Stimulated activated naive CD8-positive, alpha-beta T cell treated with anti-CD3 and anti-CD28 coated beads, Interleukin-15, Interleukin-2, amounts not matched to agents 100 U/mL and 50 U/mL, for 24 hours (primary cell): ENCODE measurements at regions not wholly inside any gene's neighbourhood (a gene's known extent, or its start where the extent isn't known, plus 50 kb on each side); places are given as distances from the start of the nearest gene placed in this dataset.
A peak's percentile ranks its signal among the peaks of the same experiment; 100 is the strongest.

Experiments
- ATAC-seq: fragments of 150-1000 bp; cut with Tn5 transposase; one replicate; pipeline ENCODE4 v1.10.0; 2021
- DNase-seq: peaks from one replicate; pipeline ENCODE4 v3.0.0; 2021

DNA sequence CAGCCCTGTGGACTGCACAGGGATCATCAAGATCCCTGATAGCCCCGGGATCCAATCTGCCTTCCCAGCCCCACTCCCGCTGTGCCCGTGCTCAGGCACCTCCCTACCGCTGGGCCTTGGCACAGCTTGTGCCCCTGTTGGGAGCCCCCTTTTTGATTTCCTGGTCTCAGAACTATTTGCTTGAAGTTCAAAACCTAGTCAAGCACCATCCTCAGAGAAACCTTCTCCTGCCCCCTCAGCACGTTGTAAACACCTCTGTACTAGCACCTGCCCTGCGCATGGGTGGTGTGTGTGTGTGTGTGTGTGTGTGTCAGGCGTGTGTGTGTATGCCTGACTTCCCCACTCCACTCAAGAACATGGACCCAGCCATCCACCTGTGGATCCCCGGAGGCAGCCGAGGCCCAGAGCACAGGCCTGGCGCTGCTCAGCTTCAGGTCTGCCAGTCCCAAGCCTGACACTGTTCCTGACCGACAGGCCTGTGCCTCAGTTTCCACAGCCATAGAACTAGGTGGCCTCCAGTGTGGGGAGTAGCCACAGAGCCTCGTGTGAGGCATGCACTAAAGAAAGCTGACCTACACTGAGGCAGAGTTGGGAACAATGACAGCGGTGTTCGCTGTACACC is 65.5 kb downstream of the ADRA2C start:
- no peak for DNase-seq
- no peak for ATAC-seq

DNA sequence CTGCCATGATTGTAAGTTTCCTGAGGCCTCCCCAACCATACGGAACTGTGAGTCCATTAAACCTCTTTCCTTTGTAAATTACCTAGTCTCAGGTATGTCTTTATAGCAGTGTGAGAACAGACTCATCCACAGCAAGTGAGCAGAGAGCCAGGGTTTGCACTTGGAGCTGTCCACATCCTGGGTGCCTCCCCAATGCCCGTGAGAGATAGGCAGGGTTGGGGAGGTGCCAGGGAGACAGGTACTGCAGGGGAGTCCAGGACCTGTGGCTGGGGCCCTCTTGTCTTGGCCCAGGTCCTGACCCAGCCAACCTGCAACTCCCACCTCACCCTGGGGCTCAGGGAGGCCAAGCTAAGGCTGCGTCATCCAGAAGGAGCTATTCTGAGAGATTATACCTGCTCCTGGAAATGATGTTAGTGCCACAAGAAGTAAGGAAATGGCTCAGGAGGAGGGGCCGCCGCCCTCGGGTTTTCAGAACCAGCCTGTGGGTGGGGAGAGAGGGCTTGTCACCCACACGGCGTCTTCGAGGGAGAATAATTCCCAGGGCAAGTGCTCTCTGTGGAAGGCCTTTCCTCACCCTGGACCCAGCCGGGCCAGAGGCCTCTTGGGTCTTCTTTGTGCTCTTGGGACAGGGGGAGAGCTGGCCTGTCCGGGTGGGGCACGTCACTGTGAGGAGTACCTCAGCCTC is 66.5 kb downstream of the ADRA2C start:
- ATAC-seq (no peak), DNase-seq (no peak)

DNA sequence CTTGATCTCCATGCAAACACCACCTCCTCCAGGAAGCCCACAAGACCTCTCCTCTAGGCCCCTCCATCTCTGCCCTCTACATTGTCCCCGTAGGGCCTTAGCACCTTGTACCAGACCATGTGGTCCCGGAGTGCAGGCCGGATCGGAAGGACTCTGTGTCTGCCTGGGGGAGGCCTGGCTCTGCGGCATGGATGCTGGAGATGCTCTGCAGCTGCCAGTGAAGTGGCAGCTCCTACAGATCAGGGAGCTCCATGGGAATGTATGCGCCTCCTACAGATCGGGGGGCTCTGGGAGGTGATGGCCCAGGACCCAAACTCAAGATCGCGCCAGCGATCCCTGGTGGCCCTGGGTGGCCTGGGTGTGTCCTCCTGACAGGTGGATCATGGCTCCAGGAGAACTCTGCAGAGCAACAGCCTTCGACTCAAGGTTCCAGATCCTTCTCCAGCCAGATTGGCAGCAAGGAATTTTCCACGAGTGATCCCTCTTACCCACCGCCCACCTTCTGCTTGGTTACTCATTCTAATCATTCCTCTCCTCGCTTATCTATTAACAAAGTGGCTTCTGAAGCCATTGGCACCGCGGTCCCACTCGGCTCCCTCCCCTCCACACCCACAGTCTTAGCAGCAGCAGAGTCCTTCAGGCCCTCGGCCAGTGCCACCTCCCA is 67.3 kb downstream of the ADRA2C start:
- DNase-seq (no peak), ATAC-seq (no peak)

DNA sequence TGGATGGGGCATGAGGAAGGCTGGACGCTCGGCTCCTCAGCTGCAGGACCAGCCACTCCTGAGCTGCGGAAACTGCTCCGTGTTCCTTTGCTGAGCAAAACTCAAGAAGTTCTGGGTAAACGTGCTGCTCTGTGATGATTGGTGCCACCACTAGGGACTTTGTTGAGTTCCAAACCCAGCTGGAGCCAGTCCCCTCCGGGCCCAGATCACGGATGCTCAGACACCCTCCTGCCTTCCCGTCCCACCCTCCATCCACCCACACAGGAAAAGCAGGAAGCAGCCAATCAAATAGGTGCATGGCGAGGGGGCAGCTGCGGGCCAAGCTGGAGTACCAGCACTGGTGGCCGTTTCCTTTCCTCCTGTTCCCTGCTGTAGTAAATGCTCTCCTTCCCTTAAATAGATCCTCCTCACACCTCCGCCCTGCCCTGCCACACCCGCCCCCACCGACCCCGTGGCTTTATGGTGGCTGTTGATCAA is 68.0 kb downstream of the ADRA2C start:
- DNase-seq (no peak), ATAC-seq (no peak)

DNA sequence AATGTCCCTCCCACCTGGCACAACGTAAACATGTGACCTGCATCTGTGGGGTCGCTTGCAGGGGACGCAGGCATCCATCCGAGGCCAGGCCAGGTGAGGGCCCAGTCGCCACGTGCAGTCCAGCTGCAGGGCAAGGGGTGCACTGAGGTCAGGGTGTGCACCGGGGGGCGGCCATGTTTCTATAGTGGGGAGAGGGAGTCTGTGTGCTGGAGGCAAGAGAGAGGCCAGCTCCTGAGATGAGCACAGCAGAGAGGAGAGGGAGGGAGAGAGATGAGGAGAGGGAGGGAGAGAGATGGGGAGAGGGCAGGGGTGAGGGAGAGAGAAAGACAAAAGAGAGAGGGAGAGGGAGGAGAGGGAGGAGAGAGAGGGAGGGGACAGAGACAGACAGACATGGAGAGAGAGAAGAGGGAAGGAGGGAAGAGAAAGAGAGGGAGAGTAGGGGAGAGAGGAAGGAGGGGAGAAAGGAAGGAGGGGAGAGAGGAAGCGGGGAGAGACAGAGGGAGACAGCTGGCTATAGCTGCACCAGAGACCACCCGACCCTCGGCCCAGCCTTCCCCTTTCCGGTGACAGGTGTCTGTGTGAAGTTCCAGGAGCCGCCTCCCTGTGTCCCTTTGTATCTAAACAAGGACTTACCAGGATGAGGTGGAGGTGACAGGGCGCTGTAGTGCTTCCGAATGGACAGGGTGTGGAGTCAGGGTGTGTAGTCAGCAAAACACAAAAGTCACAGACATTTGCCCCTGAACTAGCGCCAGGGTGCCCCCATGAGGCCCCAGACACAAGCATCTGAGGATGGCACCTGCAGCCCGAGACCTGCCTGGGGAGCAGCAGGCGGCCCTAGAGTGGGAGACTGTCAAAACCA is 68.7 kb downstream of the ADRA2C start:
- no peak for ATAC-seq

DNA sequence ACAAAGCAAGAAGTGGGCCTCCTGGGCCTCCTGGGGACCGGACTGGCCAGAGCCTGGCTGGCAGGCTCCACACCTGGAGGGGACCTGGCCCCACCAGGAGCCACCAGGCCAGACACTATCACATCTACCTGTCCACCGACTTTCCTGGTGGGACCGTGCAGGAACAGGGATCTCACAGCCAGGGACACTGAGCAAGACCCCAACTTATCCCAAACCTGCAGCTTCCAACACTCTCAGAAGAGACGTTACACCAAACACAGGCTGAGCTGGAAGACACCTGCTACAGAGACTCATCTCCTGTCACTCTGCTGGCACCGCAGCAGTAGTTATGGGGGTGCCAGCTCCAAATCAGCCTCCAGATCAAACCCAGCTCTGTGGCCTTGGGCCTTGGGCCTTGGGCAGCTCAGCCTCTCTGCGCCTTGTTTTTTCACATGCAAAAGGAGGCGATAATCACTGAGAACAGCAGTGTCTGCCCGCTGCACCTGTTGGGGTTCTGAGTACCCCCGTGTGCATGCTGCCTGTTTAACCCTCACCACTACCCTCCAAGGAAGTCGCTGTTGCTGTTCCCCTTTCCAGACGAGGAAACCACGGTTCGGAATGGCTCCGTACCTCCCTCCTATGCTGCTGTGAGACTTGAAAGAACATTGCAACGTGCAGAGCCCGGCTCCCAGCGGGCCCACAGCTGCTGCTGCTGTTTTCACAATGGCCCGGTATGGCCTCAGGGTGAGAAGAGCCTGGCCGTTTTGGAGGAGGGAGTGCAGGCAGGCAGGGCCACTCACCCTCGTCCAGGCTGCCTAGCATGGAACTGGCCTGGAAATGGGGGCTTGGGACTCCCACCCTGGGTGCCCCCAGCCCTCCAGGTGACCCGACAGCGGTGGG is 69.6 kb downstream of the ADRA2C start:
- ATAC-seq, result no peak
- no peak for DNase-seq

More for the DNA sequence above, 68.7 kb downstream of the ADRA2C start:
- no peak for DNase-seq

DNA sequence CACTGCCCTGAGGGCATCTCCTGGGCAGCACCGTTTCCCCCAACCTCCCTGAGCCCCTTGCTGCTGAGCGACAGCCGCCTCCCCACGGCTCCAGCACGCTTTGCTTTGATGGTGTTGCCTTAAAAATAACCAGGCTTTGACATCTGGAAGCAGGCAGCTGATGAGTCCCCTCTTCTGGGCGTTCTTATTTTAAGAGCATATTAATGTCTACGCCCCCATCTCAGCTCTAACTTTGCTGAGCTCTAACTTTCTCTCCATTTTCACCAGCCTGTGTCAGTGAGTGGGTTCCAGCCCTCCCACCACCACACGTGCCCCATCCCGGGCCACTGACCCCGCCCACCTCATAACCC is 70.2 kb downstream of the ADRA2C start:
- DNase-seq (no peak), ATAC-seq (no peak)

DNA sequence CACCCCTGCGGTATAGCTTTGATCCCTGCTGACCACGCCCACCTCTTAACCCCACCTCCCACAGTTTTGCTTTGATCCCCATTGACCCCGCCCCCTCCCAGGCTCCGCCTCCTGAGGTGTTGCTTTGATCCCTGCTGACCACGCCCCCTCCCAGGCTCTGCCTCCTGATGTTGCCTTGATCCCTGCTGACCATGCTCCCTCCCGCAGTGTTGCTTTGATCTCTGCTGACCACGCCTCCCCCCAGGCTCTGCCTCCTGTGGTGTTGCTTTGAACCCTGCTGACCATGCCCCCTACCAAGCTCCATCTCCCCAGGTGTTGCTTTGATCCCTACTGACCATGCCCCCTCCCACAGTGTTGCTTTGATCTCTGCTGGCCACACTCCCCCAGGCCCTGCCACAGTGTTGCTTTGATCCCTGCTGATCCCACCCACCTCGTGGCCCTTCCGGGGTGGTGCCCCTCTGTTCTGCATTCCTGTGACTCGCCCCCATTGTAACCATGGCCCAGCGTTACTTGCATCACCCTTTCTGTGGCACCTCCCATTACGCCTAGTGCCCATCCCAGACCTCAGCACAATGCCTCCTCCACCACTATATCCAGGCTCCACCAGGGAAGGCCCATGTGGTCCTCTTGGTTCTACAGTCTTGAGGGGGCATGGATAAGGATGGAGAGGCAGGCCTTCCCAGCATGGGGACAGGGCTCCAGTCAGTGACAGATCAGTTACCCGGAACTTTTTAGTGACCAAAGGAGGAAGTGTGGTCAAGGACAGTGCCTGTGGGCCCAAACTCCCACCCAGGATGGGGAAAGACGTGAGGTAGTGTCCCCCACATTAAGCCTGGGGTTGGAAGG is 70.8 kb downstream of the ADRA2C start:
- ATAC-seq (no peak), DNase-seq (peak; percentile 16)

DNA sequence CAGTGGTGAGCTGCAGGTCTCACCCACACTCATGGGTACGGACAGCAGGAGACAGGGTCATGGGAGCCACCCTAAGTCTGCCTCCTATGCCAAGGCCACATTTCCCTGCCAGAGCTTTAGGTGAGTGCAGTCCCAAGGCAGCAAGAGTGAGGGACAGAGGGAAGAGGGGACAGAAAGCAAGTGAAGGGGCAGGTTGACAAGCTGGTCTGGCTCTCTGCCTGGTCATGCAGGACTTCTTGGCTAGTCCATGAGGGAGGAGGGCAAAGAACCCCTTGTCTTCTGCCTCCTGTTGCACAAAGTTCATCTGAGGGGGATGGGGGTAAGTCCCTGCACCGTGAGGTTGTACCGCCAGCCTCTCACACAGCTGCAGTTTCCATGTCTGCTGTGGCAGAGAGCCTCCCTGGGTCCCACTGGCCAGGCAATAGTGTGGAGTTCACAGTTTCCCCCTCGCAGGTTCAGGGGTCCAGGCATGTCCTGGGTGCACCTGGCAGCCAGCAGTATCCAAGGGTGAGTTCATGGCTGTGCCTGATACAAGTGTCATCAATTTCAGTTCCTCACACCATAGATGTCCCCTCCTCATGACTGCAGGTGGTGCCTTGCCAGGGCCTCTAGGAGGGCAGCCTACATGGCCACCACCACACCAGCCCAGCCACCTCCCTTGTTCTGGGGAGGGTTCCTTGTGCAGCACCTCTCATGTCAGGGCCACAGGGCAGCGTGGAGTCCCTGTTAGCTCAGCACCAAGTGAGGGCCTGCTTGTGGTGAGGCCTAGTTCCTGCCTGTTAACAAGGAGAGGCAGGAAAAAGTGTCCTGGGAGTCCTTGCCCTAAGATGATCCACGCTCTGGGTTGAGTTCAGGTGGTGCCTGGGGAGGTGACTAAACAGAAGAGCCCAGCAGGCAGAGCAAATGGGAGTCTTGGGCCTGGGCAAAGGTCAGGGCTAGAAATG is 72.5 kb downstream of the ADRA2C start:
- ATAC-seq, result no peak

DNA sequence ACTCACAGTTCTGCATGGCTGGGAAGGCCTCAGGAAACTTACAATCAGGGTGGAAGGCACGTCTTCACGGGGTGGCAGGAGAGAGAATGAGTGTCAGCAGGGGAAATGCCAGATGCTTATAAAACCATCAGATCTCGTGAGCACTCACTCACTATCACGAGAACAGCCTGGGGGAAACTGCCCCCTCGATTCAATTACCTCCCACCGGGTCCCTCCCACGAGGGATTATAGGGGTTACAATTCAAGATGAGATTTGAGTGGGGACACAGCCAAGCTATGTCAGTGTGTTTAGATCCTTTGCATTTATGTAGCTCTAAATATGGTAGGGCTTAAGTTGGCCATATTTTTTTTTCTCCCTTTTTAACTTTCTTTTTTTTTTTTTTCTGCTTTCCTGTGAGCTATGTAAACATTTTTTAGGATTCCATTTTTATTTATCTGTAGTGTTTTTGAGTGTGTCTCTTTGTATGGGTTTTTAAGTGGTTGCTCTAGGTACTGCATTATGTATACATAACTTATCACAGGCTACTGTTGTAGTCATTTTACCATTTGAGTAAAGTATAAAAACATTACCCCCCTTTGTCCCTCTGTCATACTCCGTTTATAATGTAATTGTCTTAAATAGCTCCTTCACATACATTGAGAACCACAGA is 79.0 kb downstream of the ADRA2C start:
- DNase-seq (no peak), ATAC-seq (no peak)

More for the DNA sequence above, 72.5 kb downstream of the ADRA2C start:
- DNase-seq, result no peak

DNA sequence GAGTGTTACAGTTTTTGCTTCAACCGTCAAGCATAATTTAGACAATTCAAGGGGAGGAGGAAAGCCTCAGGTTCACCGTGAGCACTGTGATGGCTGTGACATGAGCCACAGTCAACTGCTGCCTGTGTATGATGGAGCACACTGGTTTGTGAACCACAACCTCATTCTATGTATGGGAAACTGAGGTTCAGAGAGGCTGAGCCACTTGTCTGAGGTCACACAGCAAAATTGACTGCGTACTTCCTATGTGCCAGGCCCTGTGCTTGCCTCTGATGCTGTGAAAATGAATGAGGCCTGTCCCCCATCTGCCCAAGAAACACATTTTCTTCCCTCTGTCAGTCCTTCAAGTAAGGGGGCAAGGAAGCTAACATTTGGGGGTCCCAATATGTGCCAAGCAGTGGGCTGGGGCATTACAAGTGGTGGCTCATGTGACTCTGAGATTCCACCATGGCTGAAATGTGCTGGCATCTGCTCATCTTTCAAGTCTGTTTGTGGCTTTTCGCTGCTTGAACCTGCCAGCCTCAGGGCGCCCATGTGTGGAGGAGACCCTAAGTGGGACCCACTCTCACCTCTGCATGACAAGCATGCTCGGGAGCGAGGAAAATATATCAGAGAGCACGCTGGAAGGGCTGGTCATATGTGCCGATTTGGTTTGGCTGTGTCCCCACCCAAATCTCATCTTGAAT is 79.7 kb downstream of the ADRA2C start:
- no peak for ATAC-seq
- no peak for DNase-seq

DNA sequence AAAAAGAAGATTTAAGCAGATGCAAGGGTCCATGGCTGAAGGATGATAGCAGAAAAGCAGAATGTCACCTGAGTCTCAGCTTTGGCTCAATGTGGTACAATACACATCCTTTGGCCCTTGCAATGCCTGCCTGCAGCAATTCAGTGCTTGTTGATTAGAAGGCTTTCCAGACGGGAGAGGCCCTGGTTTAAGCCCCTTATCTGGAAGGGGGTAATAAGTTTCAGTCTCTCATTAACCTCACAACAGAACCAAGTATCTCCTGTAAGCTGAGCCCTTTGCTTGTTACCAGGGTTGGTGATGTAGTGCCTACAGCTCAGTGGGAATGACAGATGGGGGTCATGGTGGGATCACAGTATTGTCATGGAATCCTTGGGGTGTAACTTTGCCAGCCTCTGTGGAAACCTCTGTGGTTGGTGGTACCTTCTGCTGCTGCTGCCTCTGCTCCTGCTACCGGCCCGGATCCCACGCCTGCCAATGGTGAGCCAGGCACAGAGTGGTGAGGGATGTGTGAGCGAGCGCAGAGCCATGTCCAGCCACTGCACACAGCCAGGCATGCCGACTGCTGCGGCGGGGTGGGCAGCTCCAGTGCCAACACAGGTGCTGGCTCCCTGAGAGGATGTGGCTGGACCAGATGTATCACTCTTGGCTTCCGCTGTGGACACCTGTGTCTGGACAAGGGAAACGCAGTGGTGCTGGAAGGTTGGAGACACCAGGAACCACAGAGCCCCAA is 81.2 kb downstream of the ADRA2C start:
- no peak for DNase-seq
- no peak for ATAC-seq

DNA sequence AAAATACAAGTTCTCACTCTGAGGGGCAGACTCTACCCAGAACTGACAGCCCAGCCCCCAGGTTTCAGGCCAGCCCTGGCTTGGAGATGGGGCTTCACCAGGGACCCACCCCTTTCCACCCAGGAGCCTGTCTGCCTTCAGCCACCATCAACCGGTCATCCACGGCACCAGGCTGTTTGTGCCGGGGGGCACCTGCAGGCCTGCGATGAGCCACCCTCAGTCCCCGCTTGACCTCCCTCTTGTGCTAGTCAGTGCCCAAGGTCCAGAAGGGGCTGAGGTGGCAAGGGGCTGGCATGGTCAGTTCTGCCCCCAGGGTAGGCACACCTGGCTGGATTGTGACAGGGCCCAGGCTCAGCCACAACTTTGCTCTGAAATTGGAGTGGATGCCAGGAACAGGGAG is 82.1 kb downstream of the ADRA2C start:
- DNase-seq (no peak), ATAC-seq (no peak)

DNA sequence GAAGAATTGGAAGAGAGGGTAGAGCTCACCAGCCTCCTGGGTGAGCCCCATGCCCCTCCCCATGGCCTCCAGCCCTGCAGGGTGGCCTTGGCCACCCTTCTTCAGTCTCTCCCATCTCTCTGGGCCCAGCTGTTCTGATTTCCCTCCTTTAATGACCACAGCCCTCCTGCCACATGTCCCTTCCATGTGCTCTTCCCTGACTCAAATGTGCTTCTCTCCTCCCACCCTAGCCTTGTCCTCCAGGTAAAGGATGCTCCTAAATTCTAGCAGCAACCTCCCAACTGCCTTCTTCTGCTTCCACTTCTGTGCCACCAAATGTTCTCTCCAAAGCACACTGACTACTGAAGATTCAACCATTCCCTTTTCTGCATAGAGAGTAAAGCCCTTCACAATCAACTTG is 83.0 kb downstream of the ADRA2C start:
- no peak for DNase-seq
- ATAC-seq, result peak; percentile 20

DNA sequence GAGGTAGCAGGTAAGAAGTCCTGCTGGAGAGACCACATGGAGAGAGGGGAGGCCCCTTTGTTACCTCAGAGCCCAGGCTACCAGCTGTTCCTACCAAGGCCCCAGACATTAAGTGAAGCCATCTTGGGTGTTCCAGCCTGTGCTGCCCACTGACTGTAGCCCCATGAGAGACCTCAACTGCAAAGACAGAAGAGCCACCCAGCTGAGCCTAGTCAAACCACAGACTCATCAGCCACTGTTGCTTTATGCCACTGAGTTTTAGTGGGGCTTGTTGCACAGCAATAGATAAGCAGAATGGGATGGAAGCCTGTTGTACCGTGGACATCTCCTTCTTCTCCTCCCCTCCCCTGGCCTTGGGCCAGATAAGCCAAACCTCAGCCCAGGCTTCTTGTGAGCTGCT is 83.9 kb downstream of the ADRA2C start:
- ATAC-seq (no peak), DNase-seq (no peak)

DNA sequence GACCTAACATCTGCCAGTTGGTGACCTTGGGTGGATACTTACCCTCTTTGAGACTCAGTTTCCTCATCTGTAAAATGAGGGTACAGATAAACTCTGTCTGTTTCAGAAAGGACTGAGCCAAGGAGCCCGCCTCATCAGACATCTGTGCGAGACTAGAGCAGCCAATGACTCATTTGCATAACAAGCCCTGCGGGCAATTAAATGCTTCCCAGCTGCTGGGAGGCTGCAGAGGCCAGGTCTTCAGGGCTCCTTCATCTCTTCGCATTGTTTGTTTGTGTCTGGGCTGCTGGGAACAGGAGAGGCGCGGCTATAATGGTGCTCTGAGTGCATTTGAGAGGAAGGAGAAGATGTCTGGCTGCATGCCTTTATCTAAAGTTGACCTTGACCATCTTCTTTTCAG is 85.0 kb downstream of the ADRA2C start:
- no peak for ATAC-seq
- DNase-seq, result no peak

DNA sequence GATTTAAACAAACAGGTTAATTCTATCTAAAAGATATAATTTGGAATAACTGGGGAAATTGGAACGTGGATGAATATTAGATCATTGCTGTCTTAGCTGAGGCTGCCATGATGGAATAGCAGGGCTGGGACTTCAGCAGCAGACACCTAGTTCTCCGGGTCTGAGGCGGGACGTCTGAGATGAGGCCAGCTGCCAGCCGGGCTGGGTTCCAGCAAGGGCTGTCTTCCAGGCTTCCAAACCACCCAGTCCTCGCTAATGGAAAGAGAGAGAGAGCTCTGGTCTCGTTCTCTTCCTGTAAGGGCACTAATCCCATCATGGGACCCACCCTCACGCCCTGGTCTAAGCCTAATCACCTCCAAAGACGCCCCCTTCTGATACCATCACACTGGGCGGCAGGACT is 85.7 kb downstream of the ADRA2C start:
- DNase-seq, result no peak
- ATAC-seq, result no peak

DNA sequence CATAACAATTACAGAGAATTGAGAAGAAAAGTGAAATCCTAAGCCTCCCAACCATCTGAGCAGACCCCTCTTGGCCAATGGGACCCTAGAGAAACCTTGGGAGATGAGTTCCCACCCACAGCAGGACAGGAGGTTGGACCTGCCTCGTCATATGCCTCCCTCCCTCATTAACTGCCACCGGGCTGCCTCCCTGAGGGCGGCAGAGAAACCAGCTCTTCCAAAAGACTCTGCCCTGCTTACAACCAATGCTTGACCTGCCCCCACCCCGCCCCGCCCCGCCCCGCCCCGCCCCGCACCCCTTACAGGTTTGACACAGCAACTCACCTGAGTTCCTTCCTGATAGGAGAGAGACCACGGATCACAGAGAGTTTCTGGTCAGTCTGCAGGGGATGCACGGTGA is 86.1 kb downstream of the ADRA2C start:
- ATAC-seq (no peak), DNase-seq (no peak)
